ENCODE measurements at regions not wholly inside any gene's neighbourhood (a gene's known extent, or its start where the extent isn't known, plus 50 kb on each side); places are given as distances from the start of the nearest gene placed in this dataset.

DNA sequence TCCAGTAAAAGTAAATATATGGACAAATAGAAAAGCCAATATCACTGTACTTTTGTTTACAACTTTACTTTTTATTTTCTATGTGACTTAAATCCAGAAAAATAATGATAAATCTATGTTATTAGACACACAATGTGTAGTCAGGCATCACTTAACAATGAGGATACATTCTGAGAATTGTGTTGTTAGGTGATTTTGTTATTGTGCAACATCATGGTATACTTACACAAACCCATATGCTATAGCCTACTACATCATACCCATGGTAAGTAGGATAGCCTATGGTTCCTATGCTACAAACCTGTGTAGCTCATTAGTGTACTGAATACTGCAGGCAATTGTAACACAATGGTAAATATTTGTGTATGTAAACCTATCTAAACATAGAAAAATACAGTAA, 781.7 kb upstream of the GHITM start:
- intact Hi-C loops (cut with DNase I; ENCODE audit: low total_unique reads) = no loop called here
- Histone ChIP-seq H3K4me3 (no peak overlapping the region), H3K27ac (no peak overlapping the region), H3K27me3 (no peaks in the 10 kb centered on the region), H3K9me3 (peaks cover 0 to 34% (median 6%) of the 10 kb centered on the region in 4 donors), H3K4me1 (no peaks in the 10 kb centered on the region), H3K36me3 (no peaks in the 10 kb centered on the region)
- DNase-seq = no peak
- TF ChIP-seq, protein P1, sequence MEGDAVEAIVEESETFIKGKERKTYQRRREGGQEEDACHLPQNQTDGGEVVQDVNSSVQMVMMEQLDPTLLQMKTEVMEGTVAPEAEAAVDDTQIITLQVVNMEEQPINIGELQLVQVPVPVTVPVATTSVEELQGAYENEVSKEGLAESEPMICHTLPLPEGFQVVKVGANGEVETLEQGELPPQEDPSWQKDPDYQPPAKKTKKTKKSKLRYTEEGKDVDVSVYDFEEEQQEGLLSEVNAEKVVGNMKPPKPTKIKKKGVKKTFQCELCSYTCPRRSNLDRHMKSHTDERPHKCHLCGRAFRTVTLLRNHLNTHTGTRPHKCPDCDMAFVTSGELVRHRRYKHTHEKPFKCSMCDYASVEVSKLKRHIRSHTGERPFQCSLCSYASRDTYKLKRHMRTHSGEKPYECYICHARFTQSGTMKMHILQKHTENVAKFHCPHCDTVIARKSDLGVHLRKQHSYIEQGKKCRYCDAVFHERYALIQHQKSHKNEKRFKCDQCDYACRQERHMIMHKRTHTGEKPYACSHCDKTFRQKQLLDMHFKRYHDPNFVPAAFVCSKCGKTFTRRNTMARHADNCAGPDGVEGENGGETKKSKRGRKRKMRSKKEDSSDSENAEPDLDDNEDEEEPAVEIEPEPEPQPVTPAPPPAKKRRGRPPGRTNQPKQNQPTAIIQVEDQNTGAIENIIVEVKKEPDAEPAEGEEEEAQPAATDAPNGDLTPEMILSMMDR (IDR thresholded peaks at IDR 0.05) = no peak
- TF ChIP-seq POLR2AphosphoS5 (IDR thresholded peaks at IDR 0.05) = no peak
- no peak for TF ChIP-seq POLR2A (IDR thresholded peaks at IDR 0.05)
- TF ChIP-seq EP300 (IDR thresholded peaks at IDR 0.05) = no peak

DNA sequence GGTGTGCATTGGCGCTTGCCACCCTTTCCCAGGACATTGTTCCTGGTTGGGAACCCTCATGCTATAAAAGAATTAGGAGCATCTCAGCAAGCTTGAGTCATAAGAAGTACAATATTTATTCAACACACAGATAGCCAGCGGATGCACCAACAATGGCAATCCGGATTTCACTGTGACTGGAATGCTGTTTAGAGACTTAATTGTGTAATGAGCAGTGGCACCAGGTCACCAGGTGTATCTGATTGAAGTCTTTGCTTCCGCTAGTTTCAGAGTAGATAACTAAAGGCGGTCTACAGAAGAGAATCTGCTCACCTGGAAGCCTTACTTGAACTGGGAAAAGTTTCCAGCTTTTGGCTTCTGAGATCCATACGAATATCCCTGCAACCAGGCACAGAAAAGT, 772.3 kb upstream of the GHITM start:
- TF ChIP-seq, protein P1 (IDR thresholded peaks at IDR 0.05) = no peak
- TF ChIP-seq EP300 (IDR thresholded peaks at IDR 0.05) (no peak), POLR2AphosphoS5 (IDR thresholded peaks at IDR 0.05) (no peak), POLR2A (IDR thresholded peaks at IDR 0.05) (no peak)
- Histone ChIP-seq H3K4me3 (no peak overlapping the region), H3K36me3 (no peaks in the 10 kb centered on the region), H3K27ac (no peak overlapping the region), H3K4me1 (no peaks in the 10 kb centered on the region), H3K27me3 (no peaks in the 10 kb centered on the region), H3K9me3 (peaks cover 0 to 4% (median 0%) of the 10 kb centered on the region in 4 donors)
- no peak for DNase-seq
- WGBS, 5 donors = 39 to 70% (median 55%) methylated on average over 6 of the region's 6 CpGs
- intact Hi-C loops (cut with DNase I; ENCODE audit: low total_unique reads) = no loop called here

- DNase-seq = no peak
- intact Hi-C loops (cut with DNase I; ENCODE audit: low total_unique reads) = no loop called here
- Histone ChIP-seq H3K4me3 (no peak overlapping the region), H3K36me3 (no peaks in the 10 kb centered on the region), H3K27me3 (no peaks in the 10 kb centered on the region), H3K4me1 (no peaks in the 10 kb centered on the region), H3K27ac (no peak overlapping the region), H3K9me3 (no peaks in the 10 kb centered on the region)
- WGBS, 5 donors = 79 to 81% (median 79%) methylated on average over 4 of the region's 4 CpGs
- TF ChIP-seq POLR2AphosphoS5 (IDR thresholded peaks at IDR 0.05) = no peak
- no peak for TF ChIP-seq EP300 (IDR thresholded peaks at IDR 0.05)
- TF ChIP-seq POLR2A (IDR thresholded peaks at IDR 0.05) = no peak
- TF ChIP-seq, protein P1 (IDR thresholded peaks at IDR 0.05) = no peak
Observed at GRCh38 chr10:83371696-83372490, 767.4 kb upstream of the GHITM start.

- TF ChIP-seq EP300 (IDR thresholded peaks at IDR 0.05) = no peak
- no peak for TF ChIP-seq POLR2AphosphoS5 (IDR thresholded peaks at IDR 0.05)
- TF ChIP-seq, protein P1 (IDR thresholded peaks at IDR 0.05) = no peak
- TF ChIP-seq POLR2A (IDR thresholded peaks at IDR 0.05) = no peak
Observed at GRCh38 chr10:83372646-83373045, 766.7 kb upstream of the GHITM start.

More at GRCh38 chr10:83372646-83373045, 766.7 kb upstream of the GHITM start:
- H3K4me1 ChIP-seq = no peaks in the 10 kb centered on the region
- no peaks in the 10 kb centered on the region for H3K27me3 ChIP-seq
- H3K36me3 ChIP-seq = no peaks in the 10 kb centered on the region
- no peaks in the 10 kb centered on the region for H3K9me3 ChIP-seq
- no peak overlapping the region for H3K4me3 ChIP-seq
- 59 to 79% (median 67%) methylated on average over 2 of the region's 2 CpGs for WGBS, 5 donors
- no peak for DNase-seq
- H3K27ac ChIP-seq = no peak overlapping the region
- intact Hi-C loops (cut with DNase I; ENCODE audit: low total_unique reads) = no loop called here
